Parathyroid adenoma (tissue), 2 donors: ENCODE measurements at regions not wholly inside any gene's neighbourhood (a gene's known extent, or its start where the extent isn't known, plus 50 kb on each side); places are given as distances from the start of the nearest gene placed in this dataset.

Experiments
- H2AFZ ChIP-seq: fragments of 300-600 bp; sonication (generic); one replicate; pipeline ENCODE4 v1.7.0; 2017; ENCODE audit warnings: antibody characterized with exemption, mild to moderate bottlenecking
- H3K27ac ChIP-seq: fragments of 300-600 bp; sonication (generic); one replicate; pipeline ENCODE4 v1.7.0; 2017
- H3K27me3 ChIP-seq: fragments of 300-600 bp; sonication (generic); one replicate; pipeline ENCODE4 v1.7.0; 2017; ENCODE audit warnings: low read length; ENCODE audit not compliant: control insufficient read depth, insufficient read depth
- H3K36me3 ChIP-seq: fragments of 300-600 bp; sonication (generic); one replicate; pipeline ENCODE4 v1.7.0; 2017; ENCODE audit warnings: low read length; ENCODE audit not compliant: control insufficient read depth, insufficient read depth
- H3K4me1 ChIP-seq: fragments of 300-600 bp; sonication (generic); one replicate; pipeline ENCODE4 v1.7.0; 2017; ENCODE audit warnings: control low read depth
- H3K4me2 ChIP-seq: fragments of 300-600 bp; sonication (generic); one replicate; pipeline ENCODE4 v1.7.0; 2017; ENCODE audit warnings: low read length
- H3K4me3 ChIP-seq: fragments of 300-600 bp; sonication (generic); one replicate; pipeline ENCODE4 v1.7.0; 2017; ENCODE audit warnings: low read depth, low read length
- H3K79me2 ChIP-seq: fragments of 300-600 bp; sonication (generic); one replicate; pipeline ENCODE4 v1.7.0; 2017; ENCODE audit warnings: control low read depth
- H3K9ac ChIP-seq: fragments of 300-600 bp; sonication (generic); one replicate; pipeline ENCODE4 v1.7.0; 2017; ENCODE audit warnings: mild to moderate bottlenecking
- H3K9me3 ChIP-seq: fragments of 300-600 bp; sonication (generic); one replicate; pipeline ENCODE4 v1.7.0; 2017; ENCODE audit warnings: low read length; ENCODE audit not compliant: control insufficient read depth
- TF ChIP-seq, protein P1 (sequence below): fragments of 300-600 bp; sonication (generic); IDR thresholded peaks from one replicate; pipeline ENCODE4 v1.7.0; 2017; ENCODE audit warnings: antibody characterized with exemption, mild to moderate bottlenecking
- donor health status: primary hyperparathyroidism.

DNA sequence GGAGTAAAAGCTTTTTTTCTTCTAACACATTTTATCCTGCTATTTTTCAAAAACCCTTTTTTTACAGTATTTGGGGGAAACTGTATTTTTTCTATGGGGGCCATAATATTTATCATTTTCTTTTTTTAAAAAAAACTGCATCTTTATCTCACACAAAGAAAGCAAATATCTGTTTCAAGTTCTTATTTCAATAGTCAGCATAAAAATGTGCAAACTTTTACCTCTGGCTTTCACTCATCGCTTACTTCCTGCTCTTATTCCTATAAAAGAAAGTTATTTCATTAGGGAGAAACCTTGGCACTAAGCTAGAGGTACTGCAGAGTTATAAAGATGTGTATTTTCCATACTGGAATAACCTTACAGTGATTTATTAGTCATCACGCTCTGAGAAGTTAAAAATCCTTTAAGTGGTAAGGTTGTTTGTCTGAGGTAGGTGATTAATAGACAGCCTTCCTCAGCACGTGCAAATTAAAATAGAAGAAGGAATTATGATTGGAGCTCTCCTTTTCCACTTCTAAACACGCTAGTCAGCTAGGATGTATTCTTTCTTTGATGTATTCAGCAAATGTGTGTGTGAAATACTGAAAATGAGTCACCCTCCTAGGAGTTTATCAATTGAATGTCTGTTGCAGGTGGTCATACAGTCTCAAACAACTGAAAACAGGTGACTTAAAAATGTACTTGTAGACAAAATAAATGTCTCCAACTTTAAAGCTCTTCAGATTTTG, 461.0 kb downstream of the GXYLT1 start:
- no peak overlapping the region for H2AFZ ChIP-seq
- H3K27me3 ChIP-seq, result no peaks in the 10 kb centered on the region
- no peaks in the 10 kb centered on the region for H3K4me1 ChIP-seq
- no peak overlapping the region for H3K4me2 ChIP-seq
- no peaks in the 10 kb centered on the region for H3K9me3 ChIP-seq
- no peak overlapping the region for H3K27ac ChIP-seq
- no peak overlapping the region for H3K4me3 ChIP-seq
- no peaks in the 10 kb centered on the region for H3K36me3 ChIP-seq
- TF ChIP-seq, protein P1, sequence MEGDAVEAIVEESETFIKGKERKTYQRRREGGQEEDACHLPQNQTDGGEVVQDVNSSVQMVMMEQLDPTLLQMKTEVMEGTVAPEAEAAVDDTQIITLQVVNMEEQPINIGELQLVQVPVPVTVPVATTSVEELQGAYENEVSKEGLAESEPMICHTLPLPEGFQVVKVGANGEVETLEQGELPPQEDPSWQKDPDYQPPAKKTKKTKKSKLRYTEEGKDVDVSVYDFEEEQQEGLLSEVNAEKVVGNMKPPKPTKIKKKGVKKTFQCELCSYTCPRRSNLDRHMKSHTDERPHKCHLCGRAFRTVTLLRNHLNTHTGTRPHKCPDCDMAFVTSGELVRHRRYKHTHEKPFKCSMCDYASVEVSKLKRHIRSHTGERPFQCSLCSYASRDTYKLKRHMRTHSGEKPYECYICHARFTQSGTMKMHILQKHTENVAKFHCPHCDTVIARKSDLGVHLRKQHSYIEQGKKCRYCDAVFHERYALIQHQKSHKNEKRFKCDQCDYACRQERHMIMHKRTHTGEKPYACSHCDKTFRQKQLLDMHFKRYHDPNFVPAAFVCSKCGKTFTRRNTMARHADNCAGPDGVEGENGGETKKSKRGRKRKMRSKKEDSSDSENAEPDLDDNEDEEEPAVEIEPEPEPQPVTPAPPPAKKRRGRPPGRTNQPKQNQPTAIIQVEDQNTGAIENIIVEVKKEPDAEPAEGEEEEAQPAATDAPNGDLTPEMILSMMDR, result no peak
- no peak overlapping the region for H3K9ac ChIP-seq
- no peaks in the 10 kb centered on the region for H3K79me2 ChIP-seq

DNA sequence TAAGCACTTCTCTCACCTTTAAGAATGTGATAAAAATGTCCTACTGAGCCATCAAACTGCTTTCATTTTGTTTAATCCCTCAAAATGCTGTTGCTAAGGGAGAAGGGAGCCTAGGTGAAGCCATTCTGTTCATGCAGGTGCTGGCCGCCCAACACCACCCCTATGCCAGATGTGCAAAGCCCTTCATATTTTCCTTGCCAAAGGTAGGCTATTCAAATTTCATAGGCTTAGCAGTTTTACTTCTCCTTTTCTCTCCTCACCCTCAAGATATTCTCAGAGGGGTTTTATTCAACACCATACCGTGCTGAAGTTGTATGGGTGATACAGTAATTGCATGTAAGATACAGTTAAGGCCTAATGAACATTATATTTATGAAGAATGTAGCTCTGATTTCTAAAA, 461.7 kb downstream of the GXYLT1 start:
- no peak overlapping the region for H3K9ac ChIP-seq
- H3K27ac ChIP-seq, result no peak overlapping the region
- no peak overlapping the region for H3K4me2 ChIP-seq
- TF ChIP-seq, protein P1, result no peak
- no peaks in the 10 kb centered on the region for H3K79me2 ChIP-seq
- H2AFZ ChIP-seq, result no peak overlapping the region
- no peaks in the 10 kb centered on the region for H3K4me1 ChIP-seq
- no peaks in the 10 kb centered on the region for H3K27me3 ChIP-seq
- no peak overlapping the region for H3K4me3 ChIP-seq
- H3K9me3 ChIP-seq, result no peaks in the 10 kb centered on the region
- H3K36me3 ChIP-seq, result no peaks in the 10 kb centered on the region

DNA sequence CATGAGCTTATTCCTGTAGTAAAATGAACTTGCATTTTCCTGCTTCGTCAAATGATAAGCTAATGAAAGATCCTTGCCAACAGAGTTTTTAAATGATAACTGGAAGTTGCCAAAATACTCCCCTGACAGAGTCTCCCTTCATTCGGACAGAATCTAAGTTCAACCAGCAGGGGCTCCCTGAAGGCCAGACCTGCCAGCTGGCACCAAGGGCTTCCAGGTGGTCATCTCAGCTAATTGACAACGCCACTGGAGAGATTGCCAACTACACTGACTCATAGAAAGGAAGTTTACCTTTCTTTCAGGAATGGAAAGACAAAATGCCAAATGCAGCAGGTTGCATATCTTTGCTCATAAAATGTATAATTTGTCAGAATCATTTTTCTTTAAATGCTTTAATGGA, 462.8 kb downstream of the GXYLT1 start:
- H3K4me3 ChIP-seq, result no peak overlapping the region
- no peak overlapping the region for H3K27ac ChIP-seq
- no peaks in the 10 kb centered on the region for H3K27me3 ChIP-seq
- H3K9ac ChIP-seq, result no peak overlapping the region
- no peaks in the 10 kb centered on the region for H3K36me3 ChIP-seq
- no peaks in the 10 kb centered on the region for H3K79me2 ChIP-seq
- H2AFZ ChIP-seq, result no peak overlapping the region
- H3K9me3 ChIP-seq, result no peaks in the 10 kb centered on the region
- H3K4me2 ChIP-seq, result no peak overlapping the region
- TF ChIP-seq, protein P1, result no peak
- H3K4me1 ChIP-seq, result no peaks in the 10 kb centered on the region

DNA sequence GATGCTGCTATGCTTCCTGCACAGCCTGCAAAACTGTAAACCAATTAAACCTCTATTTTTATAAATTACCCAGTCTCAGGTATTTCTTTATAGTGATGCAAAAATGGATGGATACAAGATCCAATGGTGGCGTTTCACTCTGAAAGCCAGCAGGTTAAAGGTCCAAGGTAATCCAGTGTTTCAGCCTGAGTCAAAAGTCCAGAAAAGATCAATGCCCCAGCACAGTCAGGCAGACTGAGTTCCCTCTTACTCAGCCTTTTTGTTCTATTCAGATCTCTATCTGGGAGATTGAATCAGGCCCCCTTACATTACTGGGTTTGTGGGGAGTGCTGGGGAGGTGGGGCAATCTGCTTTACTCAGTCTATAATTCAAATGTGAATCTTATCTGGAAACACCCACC, 464.5 kb downstream of the GXYLT1 start:
- no peak overlapping the region for H3K27ac ChIP-seq
- H3K4me2 ChIP-seq, result no peak overlapping the region
- H3K4me3 ChIP-seq, result no peak overlapping the region
- no peaks in the 10 kb centered on the region for H3K79me2 ChIP-seq
- H3K36me3 ChIP-seq, result no peaks in the 10 kb centered on the region
- no peaks in the 10 kb centered on the region for H3K27me3 ChIP-seq
- no peak overlapping the region for H2AFZ ChIP-seq
- no peaks in the 10 kb centered on the region for H3K4me1 ChIP-seq
- H3K9me3 ChIP-seq, result no peaks in the 10 kb centered on the region
- no peak overlapping the region for H3K9ac ChIP-seq
- TF ChIP-seq, protein P1, result no peak
